HL-60 (cell line): ENCODE measurements at regions not wholly inside any gene's neighbourhood (a gene's known extent, or its start where the extent isn't known, plus 50 kb on each side); places are given as distances from the start of the nearest gene placed in this dataset.

ENCODE experiments used
- DNase-seq, 2 experiments: peaks; one replicate each; pipeline ENCODE4 v3.0.0-alpha.2; 2010 to 2020; ENCODE audit warnings: low read depth in 1 of 2, low spot score in 1 of 2
- H3K27ac ChIP-seq: fragments of 250-450 bp; sonication (Bioruptor Pico); replicated peaks from 2 replicates; pipeline ENCODE4 v1.5.1; 2020; ENCODE audit warnings: mild to moderate bottlenecking, moderate library complexity
- H3K27me3 ChIP-seq: fragments of 250-450 bp; sonication (Bioruptor Pico); 2 replicates; pipeline ENCODE4 v1.5.1; 2021; ENCODE audit warnings: mild to moderate bottlenecking, moderate library complexity; ENCODE audit not compliant: insufficient read depth, poor library complexity, severe bottlenecking
- H3K4me3 ChIP-seq: replicated peaks from 2 replicates; pipeline ENCODE4 v1.5.1; 2011; ENCODE audit warnings: mild to moderate bottlenecking, control low read depth, low read length; ENCODE audit not compliant: insufficient read depth
- CTCF ChIP-seq: IDR thresholded peaks from one replicate; pipeline ENCODE4 v1.5.1; 2011; ENCODE audit warnings: low read length, control low read depth, inconsistent platforms; ENCODE audit not compliant: insufficient read depth
- GABPA ChIP-seq: IDR thresholded peaks from 2 replicates; pipeline ENCODE4 v1.6.1; 2012; ENCODE audit warnings: low read depth
- POLR2AphosphoS5 ChIP-seq: IDR thresholded peaks from 2 replicates; pipeline ENCODE4 v1.6.1; 2012; ENCODE audit warnings: low read depth
- REST ChIP-seq: IDR thresholded peaks from 2 replicates; pipeline ENCODE4 v1.6.1; 2012; ENCODE audit warnings: low read depth; ENCODE audit not compliant: insufficient replicate concordance
- SPI1 ChIP-seq: IDR thresholded peaks from 2 replicates; pipeline ENCODE4 v1.6.1; 2012; ENCODE audit warnings: low read depth, mild to moderate bottlenecking, borderline replicate concordance

- Histone ChIP-seq H3K27ac (no peak overlapping the region), H3K4me3 (no peak overlapping the region), H3K27me3 (peaks cover 2% of the 10 kb centered on the region)
- DNase-seq = no peak
- TF ChIP-seq GABPA = no peak
- no peak for TF ChIP-seq REST
- TF ChIP-seq POLR2AphosphoS5 = no peak
- TF ChIP-seq SPI1 = no peak
- TF ChIP-seq CTCF = no peak
Observed at GRCh38 chr13:73339086-73339485, 280.3 kb downstream of the KLF5 start.

GRCh38 chr13:73338389-73338788 is 279.6 kb downstream of the KLF5 start:
- no peak for DNase-seq
- no peak overlapping the region for H3K27ac ChIP-seq
- no peak for TF ChIP-seq REST
- no peak for TF ChIP-seq SPI1
- no peak for TF ChIP-seq GABPA
- H3K4me3 ChIP-seq = no peak overlapping the region
- H3K27me3 ChIP-seq = peaks cover 2% of the 10 kb centered on the region

- Histone ChIP-seq H3K27me3 (peaks cover 2% of the 10 kb centered on the region), H3K27ac (no peak overlapping the region), H3K4me3 (no peak overlapping the region)
- no peak for DNase-seq
- no peak for TF ChIP-seq CTCF
- no peak for TF ChIP-seq SPI1
- no peak for TF ChIP-seq REST
- no peak for TF ChIP-seq GABPA
- TF ChIP-seq POLR2AphosphoS5 = no peak
Observed at GRCh38 chr13:73337532-73337931, 278.7 kb downstream of the KLF5 start.

GRCh38 chr13:73336773-73337172 is 278.0 kb downstream of the KLF5 start:
- Histone ChIP-seq H3K4me3 (no peak overlapping the region), H3K27ac (no peak overlapping the region), H3K27me3 (peaks cover 2% of the 10 kb centered on the region)
- DNase-seq = no peak
- TF ChIP-seq SPI1 (no peak), POLR2AphosphoS5 (no peak), CTCF (no peak), GABPA (no peak), REST (no peak)
